ENCODE measurements at regions not wholly inside any gene's neighbourhood (a gene's known extent, or its start where the extent isn't known, plus 50 kb on each side); places are given as distances from the start of the nearest gene placed in this dataset.

- DNase-seq (ENCODE audit: extremely low read depth, insufficient read length) = no peak
- Histone ChIP-seq H3K4me3 (replicated peaks; ENCODE audit: low read depth, low read length) (no peak overlapping the region), H3K36me3 (ENCODE audit: control insufficient read depth, insufficient read depth, low read length) (no peaks in the 10 kb centered on the region), H3K27me3 (replicated peaks; ENCODE audit: control insufficient read depth, insufficient read depth, low read length) (peaks cover 3% of the 10 kb centered on the region; the same call in 1 of the 2 replicates)
- no peak for TF ChIP-seq CTCF (IDR thresholded peaks at IDR 0.05; ENCODE audit: insufficient read depth, low read length, poor library complexity, severe bottlenecking)
These were observed 52.3 kb upstream of the DLK1 start for GRCh38 chr14:100674428-100674827.

GRCh38 chr14:100674897-100675619 lies 51.6 kb upstream of the DLK1 start:
- no peak for DNase-seq (ENCODE audit: extremely low read depth, insufficient read length)
- no peak overlapping the region for H3K4me3 ChIP-seq (replicated peaks; ENCODE audit: low read depth, low read length)
- H3K27me3 ChIP-seq (replicated peaks; ENCODE audit: control insufficient read depth, insufficient read depth, low read length) = peaks cover 5% of the 10 kb centered on the region
- no peak for TF ChIP-seq CTCF (IDR thresholded peaks at IDR 0.05; ENCODE audit: insufficient read depth, low read length, poor library complexity, severe bottlenecking)
- H3K36me3 ChIP-seq (ENCODE audit: control insufficient read depth, insufficient read depth, low read length) = no peaks in the 10 kb centered on the region

- H3K27me3 ChIP-seq (replicated peaks; ENCODE audit: control insufficient read depth, insufficient read depth, low read length) = peaks cover 5% of the 10 kb centered on the region
- TF ChIP-seq CTCF (IDR thresholded peaks at IDR 0.05; ENCODE audit: insufficient read depth, low read length, poor library complexity, severe bottlenecking) = no peak
- no peak overlapping the region for H3K4me3 ChIP-seq (replicated peaks; ENCODE audit: low read depth, low read length)
- no peaks in the 10 kb centered on the region for H3K36me3 ChIP-seq (ENCODE audit: control insufficient read depth, insufficient read depth, low read length)
- DNase-seq (ENCODE audit: extremely low read depth, insufficient read length) = no peak
These were observed 50.7 kb upstream of the DLK1 start for GRCh38 chr14:100675699-100676684.
